Common myeloid progenitor, CD34-positive (primary cell): ENCODE measurements at regions not wholly inside any gene's neighbourhood (a gene's known extent, or its start where the extent isn't known, plus 50 kb on each side); places are given as distances from the start of the nearest gene placed in this dataset.

Experiments
- CTCF ChIA-PET: fragments of 350-600 bp; sonication (Branson Sonifier 250); formaldehyde crosslinking; loops from one replicate; lab custom pipeline; 2021; ENCODE audit warnings: antibody characterized with exemption; lab: Charles Lee
- POLR2A ChIA-PET: fragments of 350-600 bp; sonication (Branson Sonifier 250); formaldehyde crosslinking; loops from one replicate; lab custom pipeline; 2021; ENCODE audit warnings: antibody characterized with exemption; lab: Charles Lee
- DNase-seq, 3 donors: peaks; one replicate each; pipeline versions ENCODE4 v3.0.0 to v3.0.0-alpha.2; 2013
- H3K27ac ChIP-seq, 2 experiments: 1 replicate in 1 of 2; 2 replicates in 1 of 2; pipeline ENCODE4 v1.7.0; 2013; ENCODE audit warnings: inconsistent platforms in 2 of 2, low read length in 2 of 2, mild to moderate bottlenecking in 2 of 2, low read depth in 1 of 2, moderate library complexity in 1 of 2; ENCODE audit not compliant: severe bottlenecking in 2 of 2, insufficient read depth in 1 of 2, poor library complexity in 1 of 2
- H3K27me3 ChIP-seq, 5 experiments: replicated peaks in 2 of 5; 1 replicate in 3 of 5; 2 replicates in 2 of 5; pipeline versions ENCODE4 v1.6.1 to v1.7.0; 2013; ENCODE audit warnings: low read length in 4 of 5, mild to moderate bottlenecking in 2 of 5, moderate library complexity in 2 of 5, inconsistent platforms in 1 of 5; ENCODE audit not compliant: insufficient read depth in 5 of 5, control insufficient read depth in 4 of 5
- H3K36me3 ChIP-seq, 4 experiments: 1 replicate in 2 of 4; 2 replicates in 2 of 4; pipeline versions ENCODE4 v1.6.1 to v1.7.0; 2013; ENCODE audit warnings: low read length in 3 of 4, control low read depth in 1 of 4, mild to moderate bottlenecking in 1 of 4; ENCODE audit not compliant: control insufficient read depth in 4 of 4, insufficient read depth in 4 of 4
- H3K4me1 ChIP-seq, 4 experiments: 1 replicate in 3 of 4; 2 replicates in 1 of 4; pipeline versions ENCODE4 v1.6.1 to v1.7.1; 2013; ENCODE audit warnings: low read length in 3 of 4, mild to moderate bottlenecking in 3 of 4, control low read depth in 1 of 4, inconsistent platforms in 1 of 4, moderate library complexity in 1 of 4; ENCODE audit not compliant: control insufficient read depth in 4 of 4, insufficient read depth in 4 of 4; ENCODE audit errors: control extremely low read depth in 1 of 4
- H3K4me3 ChIP-seq, 7 experiments: 1 replicate in 4 of 7; 2 replicates in 3 of 7; pipeline versions ENCODE4 v1.5.1 to v1.7.0; 2013; ENCODE audit warnings: mild to moderate bottlenecking in 7 of 7, low read length in 6 of 7, moderate library complexity in 6 of 7, inconsistent platforms in 2 of 7, low read depth in 2 of 7, control low read depth in 1 of 7; ENCODE audit not compliant: insufficient read depth in 4 of 7, control insufficient read depth in 1 of 7; ENCODE audit errors: extremely low read depth in 1 of 7
- H3K9me3 ChIP-seq, 5 experiments: 1 replicate in 4 of 5; 2 replicates in 1 of 5; pipeline versions ENCODE4 v1.6.1 to v1.7.1; 2013; ENCODE audit warnings: low read length in 4 of 5, mild to moderate bottlenecking in 2 of 5, inconsistent platforms in 1 of 5, low read depth in 1 of 5, moderate library complexity in 1 of 5; ENCODE audit not compliant: control insufficient read depth in 4 of 5, insufficient read depth in 2 of 5; ENCODE audit errors: control extremely low read depth in 1 of 5
- WGBS: methylation state at CpG from one replicate; pipeline ENCODE4 v1.1.5; 2013; ENCODE audit not compliant: insufficient coverage; 5-methylcytosine and 5-hydroxymethylcytosine counted together

- no peaks in the 10 kb centered on the region for H3K4me1 ChIP-seq
- H3K9me3 ChIP-seq = no peaks in the 10 kb centered on the region
- no peaks in the 10 kb centered on the region for H3K36me3 ChIP-seq
- H3K27me3 ChIP-seq = no peaks in the 10 kb centered on the region
- ChIA-PET CTCF (interaction anchor here (1.2 kb wide), 1 partner anchor 15 kb away, joined by 3 read pairs; no protein-coding TSS in a partner anchor), POLR2A (no interaction called here)
- H3K4me3 ChIP-seq = no peak overlapping the region
- no peak overlapping the region for H3K27ac ChIP-seq
- 67% methylated on average over 13 of the region's 13 CpGs for WGBS
- DNase-seq = no peak
Measured at GRCh38 chr17:72373910-72374741, 253.3 kb downstream of the SOX9 start.

- Histone ChIP-seq H3K27ac (no peak overlapping the region), H3K4me3 (no peak overlapping the region), H3K9me3 (peaks cover 0 to 2% (median 0%) of the 10 kb centered on the region in 5 experiments), H3K36me3 (no peaks in the 10 kb centered on the region), H3K4me1 (no peaks in the 10 kb centered on the region), H3K27me3 (peaks cover 0 to 2% (median 0%) of the 10 kb centered on the region in 5 experiments)
- ChIA-PET CTCF (no interaction called here), POLR2A (no interaction called here)
- DNase-seq = no peak
- WGBS = 91% methylated on average over 11 of the region's 16 CpGs
Measured at GRCh38 chr17:72376526-72377345, 255.9 kb downstream of the SOX9 start.

GRCh38 chr17:72378414-72379390 lies 257.9 kb downstream of the SOX9 start:
- no peaks in the 10 kb centered on the region for H3K4me1 ChIP-seq
- ChIA-PET POLR2A (no interaction called here), CTCF (no interaction called here)
- WGBS = 77% methylated on average over 17 of the region's 23 CpGs
- peaks cover 0 to 2% (median 0%) of the 10 kb centered on the region in 5 experiments for H3K9me3 ChIP-seq
- H3K27ac ChIP-seq = no peak overlapping the region
- no peaks in the 10 kb centered on the region for H3K36me3 ChIP-seq
- H3K27me3 ChIP-seq = peaks cover 0 to 22% (median 0%) of the 10 kb centered on the region in 5 experiments
- H3K4me3 ChIP-seq = no peak overlapping the region
- DNase-seq = no peak

- H3K36me3 ChIP-seq = no peaks in the 10 kb centered on the region
- POLR2A ChIA-PET = no interaction called here
- no peak for DNase-seq
- H3K27ac ChIP-seq = no peak overlapping the region
- CTCF ChIA-PET = no interaction called here
- peaks cover 0 to 22% (median 0%) of the 10 kb centered on the region in 5 experiments for H3K27me3 ChIP-seq
- H3K9me3 ChIP-seq = peaks cover 0 to 2% (median 0%) of the 10 kb centered on the region in 5 experiments
- no peaks in the 10 kb centered on the region for H3K4me1 ChIP-seq
- H3K4me3 ChIP-seq = no peak overlapping the region
- 96% methylated on average over 7 of the region's 11 CpGs for WGBS
Measured at GRCh38 chr17:72379516-72379915, 258.7 kb downstream of the SOX9 start.

GRCh38 chr17:72380120-72380519 lies 259.3 kb downstream of the SOX9 start:
- Histone ChIP-seq H3K27me3 (peaks cover 0 to 22% (median 0%) of the 10 kb centered on the region in 5 experiments), H3K4me3 (no peak overlapping the region), H3K27ac (no peak overlapping the region), H3K9me3 (peaks cover 0 to 2% (median 0%) of the 10 kb centered on the region in 5 experiments), H3K4me1 (no peaks in the 10 kb centered on the region), H3K36me3 (no peaks in the 10 kb centered on the region)
- 89% methylated on average over 3 of the region's 6 CpGs for WGBS
- POLR2A ChIA-PET = no interaction called here
- CTCF ChIA-PET = no interaction called here
- DNase-seq = no peak

- CTCF ChIA-PET = no interaction called here
- no peak for DNase-seq
- H3K9me3 ChIP-seq = peaks cover 0 to 2% (median 0%) of the 10 kb centered on the region in 5 experiments
- POLR2A ChIA-PET = no interaction called here
- no peaks in the 10 kb centered on the region for H3K36me3 ChIP-seq
- 100% methylated on average over 1 of the region's 1 CpG for WGBS
- no peaks in the 10 kb centered on the region for H3K4me1 ChIP-seq
- H3K27ac ChIP-seq = no peak overlapping the region
- peaks cover 0 to 22% (median 0%) of the 10 kb centered on the region in 5 experiments for H3K27me3 ChIP-seq
- H3K4me3 ChIP-seq = no peak overlapping the region
Measured at GRCh38 chr17:72380737-72381136, 259.9 kb downstream of the SOX9 start.
